AG09319 (cell line): ENCODE measurements at regions not wholly inside any gene's neighbourhood (a gene's known extent, or its start where the extent isn't known, plus 50 kb on each side); places are given as distances from the start of the nearest gene placed in this dataset.
"Not testable (repeated sequence)": the region's sequence is repeated elsewhere in the genome, so short reads cannot be mapped to it uniquely, and the experiment has no call there.

Experiments
- DNase-seq: peaks from one replicate; pipeline ENCODE4 v3.0.0-alpha.2; 2010; ENCODE audit warnings: low read depth; ENCODE audit errors: extremely low read depth
- TF ChIP-seq, protein P1 (sequence below): IDR thresholded peaks from 2 replicates; pipeline ENCODE4 v1.5.1; 2011; ENCODE audit warnings: low read depth, mild to moderate bottlenecking, inconsistent platforms, low read length, moderate library complexity

DNA sequence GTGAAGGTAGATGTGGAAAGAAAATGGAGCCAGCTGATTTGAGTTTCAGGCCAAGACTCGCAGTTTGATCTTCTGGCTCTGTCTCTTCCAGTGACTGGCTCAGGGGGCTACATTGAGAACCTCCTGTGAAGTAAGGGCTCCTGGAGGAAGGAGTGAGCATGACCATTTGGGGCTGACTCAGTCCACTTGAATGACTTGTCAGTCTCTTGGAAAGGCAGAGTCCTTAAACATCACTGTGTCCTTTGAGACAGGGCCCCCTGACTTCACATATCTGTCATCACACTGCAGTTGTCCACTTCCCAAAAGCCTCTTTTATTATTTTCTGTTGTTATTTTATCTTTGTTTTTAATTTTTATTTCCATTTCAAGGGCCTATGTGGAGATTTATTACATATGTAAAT is 204.6 kb upstream of the APCDD1 start:
- no peak for DNase-seq
- TF ChIP-seq, protein P1, sequence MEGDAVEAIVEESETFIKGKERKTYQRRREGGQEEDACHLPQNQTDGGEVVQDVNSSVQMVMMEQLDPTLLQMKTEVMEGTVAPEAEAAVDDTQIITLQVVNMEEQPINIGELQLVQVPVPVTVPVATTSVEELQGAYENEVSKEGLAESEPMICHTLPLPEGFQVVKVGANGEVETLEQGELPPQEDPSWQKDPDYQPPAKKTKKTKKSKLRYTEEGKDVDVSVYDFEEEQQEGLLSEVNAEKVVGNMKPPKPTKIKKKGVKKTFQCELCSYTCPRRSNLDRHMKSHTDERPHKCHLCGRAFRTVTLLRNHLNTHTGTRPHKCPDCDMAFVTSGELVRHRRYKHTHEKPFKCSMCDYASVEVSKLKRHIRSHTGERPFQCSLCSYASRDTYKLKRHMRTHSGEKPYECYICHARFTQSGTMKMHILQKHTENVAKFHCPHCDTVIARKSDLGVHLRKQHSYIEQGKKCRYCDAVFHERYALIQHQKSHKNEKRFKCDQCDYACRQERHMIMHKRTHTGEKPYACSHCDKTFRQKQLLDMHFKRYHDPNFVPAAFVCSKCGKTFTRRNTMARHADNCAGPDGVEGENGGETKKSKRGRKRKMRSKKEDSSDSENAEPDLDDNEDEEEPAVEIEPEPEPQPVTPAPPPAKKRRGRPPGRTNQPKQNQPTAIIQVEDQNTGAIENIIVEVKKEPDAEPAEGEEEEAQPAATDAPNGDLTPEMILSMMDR = no peak

DNA sequence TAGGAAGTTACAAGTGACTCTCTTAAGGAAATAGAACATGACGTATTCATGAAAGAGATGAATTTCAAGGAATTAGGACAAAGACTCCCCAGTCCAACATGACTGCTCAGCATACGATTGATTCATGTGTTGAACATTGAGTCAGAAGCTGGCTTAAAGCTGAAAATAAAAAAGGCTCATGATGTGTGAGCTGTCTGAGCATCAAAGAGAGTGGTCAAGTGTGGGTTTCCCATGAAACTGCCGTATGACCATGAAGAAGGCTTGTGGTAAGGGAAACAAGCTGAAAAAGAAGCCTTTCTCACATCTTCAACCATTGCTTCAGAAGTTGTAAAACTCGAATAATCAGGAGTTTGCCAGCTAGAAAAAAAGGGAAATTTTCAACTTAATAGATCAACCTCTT is 201.9 kb upstream of the APCDD1 start:
- TF ChIP-seq, protein P1 = no peak
- DNase-seq = no peak

DNA sequence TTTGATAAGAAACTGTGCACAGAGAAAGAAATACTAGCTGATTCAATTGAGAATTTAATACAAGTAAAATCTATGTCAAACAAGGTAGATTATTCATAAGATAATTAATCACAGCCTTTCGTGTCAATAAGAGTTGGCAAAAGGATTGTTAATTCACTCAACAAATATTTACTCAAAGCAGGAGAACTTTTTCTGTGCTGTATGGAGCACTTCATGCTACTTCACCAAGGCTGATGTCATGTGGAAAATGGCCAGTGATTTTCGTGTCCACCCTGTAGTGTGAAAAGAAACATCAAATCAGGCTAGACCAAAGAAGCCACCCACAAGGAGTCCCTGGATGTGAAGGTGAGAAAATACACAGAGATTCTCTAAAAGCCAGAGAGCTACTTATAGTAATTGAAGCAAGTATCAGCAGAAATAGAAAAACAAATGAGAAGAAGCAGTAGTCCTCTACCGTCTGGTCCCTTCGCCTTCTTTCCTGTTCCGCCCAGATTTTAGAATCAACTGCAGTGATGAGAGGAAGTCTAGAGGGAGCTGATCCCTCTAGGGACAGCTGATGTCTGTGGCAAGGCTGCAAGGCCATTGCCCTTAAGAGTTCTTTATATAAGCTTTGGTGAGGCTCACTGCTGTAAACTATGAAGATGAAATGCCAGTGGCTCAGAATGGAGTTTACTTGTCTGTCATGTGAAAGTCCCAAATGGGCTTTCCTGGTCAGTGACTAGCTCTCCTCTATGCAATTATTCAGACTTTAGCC is 201.3 kb upstream of the APCDD1 start:
- DNase-seq = no peak

DNA sequence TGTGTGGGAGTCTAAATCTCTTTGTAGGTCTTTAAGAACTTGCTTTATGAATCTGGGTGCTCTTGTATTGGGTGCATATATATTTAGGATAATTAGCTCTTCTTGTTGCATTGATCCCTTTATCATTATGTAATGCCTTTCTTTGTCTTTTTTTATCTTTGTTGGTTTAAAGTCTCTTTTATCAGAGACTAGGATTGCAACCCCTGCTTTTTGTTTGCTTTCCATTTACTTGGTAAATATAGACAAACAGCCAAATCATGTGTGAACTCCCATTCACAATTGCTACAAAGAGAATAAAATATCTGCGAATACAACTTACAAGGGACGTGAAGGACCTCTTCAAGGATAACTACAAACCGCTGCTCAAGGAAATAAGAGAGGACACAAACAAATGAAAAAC is 198.2 kb upstream of the APCDD1 start:
- not testable (repeated sequence) for DNase-seq

More for the DNA sequence above, 201.3 kb upstream of the APCDD1 start:
- TF ChIP-seq, protein P1 = no peak

DNA sequence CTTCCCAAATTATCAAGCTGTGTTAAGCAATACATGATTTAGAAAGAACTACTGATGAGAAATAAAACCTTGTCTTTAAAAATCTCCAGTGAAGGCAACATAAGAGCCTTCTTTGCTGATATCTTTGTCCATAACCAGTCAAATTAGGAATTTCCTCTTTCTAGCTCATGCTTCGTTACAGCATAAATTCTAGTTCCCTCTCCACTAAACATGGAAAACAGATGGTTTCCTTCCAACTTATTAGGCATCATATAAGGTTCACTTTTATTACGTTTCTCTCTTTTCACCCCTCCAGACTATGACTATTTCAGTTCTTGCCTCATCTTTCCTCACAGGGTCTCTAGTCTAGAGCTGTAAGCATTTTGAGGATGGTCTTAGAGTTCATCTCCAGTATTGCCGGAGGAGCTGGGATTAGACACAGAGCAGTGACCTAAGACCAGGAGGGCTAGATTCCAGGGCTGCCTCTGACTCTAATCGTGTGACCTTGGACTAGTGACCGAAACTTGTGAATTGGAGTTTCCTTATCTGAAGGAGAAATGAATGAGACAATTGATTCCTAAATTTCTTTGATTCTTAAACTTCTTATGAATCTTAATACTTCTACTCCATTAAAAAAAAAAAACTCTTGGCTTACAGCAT is 195.5 kb upstream of the APCDD1 start:
- TF ChIP-seq, protein P1 = no peak
- DNase-seq = no peak

DNA sequence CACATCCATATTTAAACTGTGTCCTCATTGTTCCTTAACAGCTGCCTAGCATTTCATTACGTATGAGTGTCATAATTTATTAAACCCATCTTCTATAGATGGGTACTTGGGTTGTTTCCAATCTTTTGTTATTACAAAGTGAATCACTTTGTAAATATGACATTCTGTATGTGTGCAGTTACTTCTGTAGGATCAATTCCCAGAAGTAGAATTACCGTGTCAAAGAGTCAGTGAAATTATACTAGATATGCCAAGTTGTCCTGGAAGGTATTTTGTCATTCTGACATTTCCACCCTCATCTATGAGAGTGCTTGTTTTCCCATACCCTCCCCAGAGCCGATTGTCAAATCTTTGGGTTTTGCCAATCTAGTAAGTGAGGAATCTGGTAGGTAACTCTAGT is 194.5 kb upstream of the APCDD1 start:
- TF ChIP-seq, protein P1 = no peak

DNA sequence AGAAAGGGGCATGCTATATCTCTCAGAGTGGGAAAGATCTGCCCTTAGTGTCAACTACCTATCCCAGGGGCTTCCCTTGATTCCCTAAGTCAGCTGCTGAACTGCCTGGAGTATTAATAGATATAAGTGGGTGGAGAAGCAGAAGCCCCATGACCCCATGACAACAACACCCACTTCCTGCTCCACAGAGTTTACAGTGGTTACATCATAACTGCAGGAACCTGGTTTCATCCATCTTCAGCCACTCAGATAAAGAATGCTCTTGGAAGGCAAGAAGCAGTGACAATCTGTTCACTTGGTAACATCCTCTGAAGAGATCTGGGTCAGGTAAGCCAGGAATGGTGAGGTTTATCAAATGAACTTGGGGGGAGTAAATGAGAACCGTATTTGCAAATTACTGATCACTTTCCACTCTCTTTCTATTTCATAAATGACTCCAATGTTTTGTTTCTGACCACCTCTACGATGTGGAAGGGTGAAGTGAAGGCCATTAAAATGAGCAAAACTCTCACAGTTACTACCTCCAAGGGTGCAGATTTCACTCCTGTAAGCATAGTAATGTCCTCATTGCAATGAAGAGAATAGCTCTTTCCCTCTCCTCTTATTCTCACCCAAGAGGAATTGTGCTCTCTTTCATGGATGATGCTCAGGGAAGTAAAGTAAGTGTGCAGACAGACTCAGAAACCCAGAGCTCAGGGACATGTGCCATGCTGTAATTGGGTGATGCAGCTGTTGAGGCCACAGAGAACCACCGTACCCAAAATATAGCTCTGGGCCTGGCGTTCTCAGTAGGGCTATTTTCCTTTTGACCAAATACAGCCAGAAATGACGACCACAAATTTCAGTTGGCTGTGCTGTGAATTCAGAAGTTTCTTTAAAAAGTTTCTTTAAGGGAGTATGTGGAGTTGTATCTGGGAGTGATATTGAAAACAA is 192.8 kb upstream of the APCDD1 start:
- DNase-seq = no peak
- TF ChIP-seq, protein P1 = no peak

More for the DNA sequence above, 194.5 kb upstream of the APCDD1 start:
- DNase-seq = no peak
